22Rv1 (cell line): ENCODE measurements at regions not wholly inside any gene's neighbourhood (a gene's known extent, or its start where the extent isn't known, plus 50 kb on each side); places are given as distances from the start of the nearest gene placed in this dataset.

ENCODE experiments used
- H3K27ac ChIP-seq: fragments of 450-650 bp; 2 replicates; pipeline ENCODE4 v1.5.1; 2017
- CTCF ChIP-seq: fragments of 450-650 bp; IDR thresholded peaks from 2 replicates; pipeline ENCODE4 v1.5.1; 2017; ENCODE audit warnings: mild to moderate bottlenecking
- ZFX ChIP-seq: fragments of 450-650 bp; IDR thresholded peaks from 2 replicates; pipeline ENCODE4 v1.6.1; 2017; ENCODE audit warnings: antibody characterized with exemption, borderline replicate concordance

- no peak overlapping the region for H3K27ac ChIP-seq
- no peak for TF ChIP-seq CTCF
- TF ChIP-seq ZFX = no peak
Observed at GRCh38 chr12:75814851-75815754, 216.5 kb downstream of the PHLDA1 start.

GRCh38 chr12:75813072-75813471 lies 218.5 kb downstream of the PHLDA1 start:
- no peak for TF ChIP-seq ZFX
- TF ChIP-seq CTCF = no peak
- H3K27ac ChIP-seq = no peak overlapping the region

- TF ChIP-seq ZFX (no peak), CTCF (no peak)
- no peak overlapping the region for H3K27ac ChIP-seq
Observed at GRCh38 chr12:75812271-75813018, 219.1 kb downstream of the PHLDA1 start.

- TF ChIP-seq ZFX (no peak), CTCF (no peak)
- no peak overlapping the region for H3K27ac ChIP-seq
Observed at GRCh38 chr12:75809746-75810145, 221.8 kb downstream of the PHLDA1 start.

GRCh38 chr12:75807494-75807893 lies 224.1 kb downstream of the PHLDA1 start:
- no peak for TF ChIP-seq ZFX
- no peak for TF ChIP-seq CTCF
- H3K27ac ChIP-seq = no peak overlapping the region

- no peak overlapping the region for H3K27ac ChIP-seq
- no peak for TF ChIP-seq CTCF
- no peak for TF ChIP-seq ZFX
Observed at GRCh38 chr12:75805905-75806304, 225.7 kb downstream of the PHLDA1 start.

GRCh38 chr12:75805320-75805719 lies 226.3 kb downstream of the PHLDA1 start:
- TF ChIP-seq CTCF = no peak
- no peak for TF ChIP-seq ZFX
- H3K27ac ChIP-seq = no peak overlapping the region
